ENCODE measurements at regions not wholly inside any gene's neighbourhood (a gene's known extent, or its start where the extent isn't known, plus 50 kb on each side); places are given as distances from the start of the nearest gene placed in this dataset.
"Not testable (repeated sequence)": the region's sequence is repeated elsewhere in the genome, so short reads cannot be mapped to it uniquely, and the experiment has no call there.

DNA sequence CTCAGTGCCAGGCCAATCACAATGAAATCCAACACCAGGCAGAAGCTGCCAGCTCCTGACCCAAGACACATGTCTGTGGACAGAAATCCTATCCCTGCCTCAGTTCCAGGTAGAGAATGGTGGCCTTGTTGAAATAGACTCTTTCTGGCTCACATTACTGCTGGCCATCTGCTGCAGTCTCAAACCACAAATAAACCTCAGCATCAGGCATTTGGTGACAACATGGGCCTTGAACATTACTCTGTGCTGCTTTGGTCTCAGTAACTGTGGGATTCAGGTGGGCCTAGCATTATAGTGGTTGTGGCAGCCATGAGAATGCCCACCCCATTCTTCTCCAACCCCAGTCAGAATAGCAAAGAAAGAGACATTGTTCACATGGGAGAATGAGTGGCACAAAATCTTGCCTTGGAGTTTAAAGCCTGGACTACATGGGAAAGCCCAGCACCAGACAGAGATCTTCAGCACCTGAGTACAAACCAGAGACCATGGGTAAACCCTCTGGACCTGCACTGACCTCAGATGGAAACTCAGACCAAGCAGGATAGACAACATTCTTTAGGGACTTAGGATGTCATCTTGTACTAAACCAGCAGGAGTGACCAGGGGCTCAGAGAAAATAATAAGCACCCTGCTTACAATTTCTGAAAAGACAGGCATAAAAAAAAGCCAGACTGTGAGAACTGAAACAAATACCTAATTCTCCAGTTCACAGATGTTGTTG, 50.4 kb upstream of the TRAM1L1 start:
- DNase-seq (ENCODE audit: low read depth) = no peak

DNA sequence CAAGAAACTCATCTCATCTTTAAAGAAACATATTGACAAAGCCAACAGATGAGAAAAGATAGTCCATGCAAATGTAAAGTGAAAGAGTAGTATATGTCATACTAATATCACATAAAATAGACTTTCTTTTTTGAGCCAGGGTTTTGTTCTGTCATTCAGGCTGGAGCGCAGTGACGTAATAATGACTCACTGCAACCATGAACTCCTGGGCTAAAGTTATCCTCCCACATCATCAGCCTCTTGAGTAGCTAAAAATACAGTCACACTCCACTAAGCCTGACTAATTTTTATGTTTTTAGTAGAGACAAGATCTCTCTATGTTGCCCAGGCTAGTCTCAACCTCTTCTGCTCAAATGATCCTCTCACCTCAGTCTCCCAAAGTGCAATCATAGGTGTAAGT, 51.8 kb upstream of the TRAM1L1 start:
- DNase-seq (ENCODE audit: low read depth) = peak; percentile 55

DNA sequence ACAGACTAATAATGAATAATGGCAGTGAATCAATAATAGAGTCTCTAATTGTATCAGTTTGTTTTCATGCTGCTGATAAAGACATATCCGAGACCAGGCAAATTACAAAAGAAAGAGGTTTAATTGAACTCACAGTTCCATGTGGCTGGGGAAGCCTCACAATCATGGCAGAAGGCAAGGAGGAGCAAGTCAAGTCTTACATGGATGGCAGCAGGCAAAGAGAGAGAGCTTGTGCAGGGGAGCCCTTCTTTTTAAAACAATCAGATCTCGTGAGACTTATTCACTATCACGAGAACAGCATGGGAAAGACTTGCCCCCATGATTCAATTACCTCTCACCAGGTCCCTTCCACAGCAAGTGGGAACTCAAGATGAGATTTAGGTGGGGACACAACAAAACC, 53.4 kb upstream of the TRAM1L1 start:
- not testable (repeated sequence) for DNase-seq (ENCODE audit: low read depth)

DNA sequence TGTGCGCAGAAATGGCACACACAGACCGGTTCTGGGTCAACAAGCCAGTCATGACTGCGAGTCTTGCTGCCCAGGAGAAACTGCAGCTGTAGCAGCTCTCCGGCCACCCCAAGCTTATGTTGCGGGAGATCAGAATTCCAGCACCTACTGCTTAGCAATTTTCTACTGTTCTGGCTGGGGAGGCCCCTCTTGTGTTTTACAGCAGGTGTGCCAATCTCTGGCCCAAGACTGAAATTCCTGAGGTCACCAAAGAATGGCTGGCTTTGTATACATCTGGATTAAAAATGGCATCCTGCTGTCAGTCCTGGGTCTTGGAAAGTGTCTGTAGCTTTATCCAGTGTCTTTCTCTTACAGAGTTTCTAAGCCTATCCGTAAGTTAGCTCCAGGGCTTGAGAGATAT, 68.9 kb upstream of the TRAM1L1 start:
- DNase-seq (ENCODE audit: low read depth) = no peak

DNA sequence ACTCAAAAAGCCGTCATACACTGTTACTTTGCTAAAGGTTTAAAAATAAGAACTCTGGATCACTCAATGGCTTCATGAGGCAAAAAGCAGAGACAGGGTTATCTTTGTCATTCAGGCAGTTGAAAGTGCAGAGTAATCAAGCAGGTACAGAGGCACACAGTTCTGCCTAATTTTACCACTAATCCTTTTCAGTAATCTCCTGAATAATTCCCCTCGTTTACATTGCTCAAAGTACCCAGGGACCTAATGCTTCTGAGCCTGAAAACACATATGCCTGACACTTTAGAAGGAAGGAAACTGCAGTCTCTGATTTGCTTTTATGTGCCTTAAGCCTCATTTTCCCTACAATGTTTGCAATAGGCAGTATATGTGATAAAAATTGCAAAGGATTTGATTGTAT, 71.4 kb upstream of the TRAM1L1 start:
- no peak for DNase-seq (ENCODE audit: low read depth)

DNA sequence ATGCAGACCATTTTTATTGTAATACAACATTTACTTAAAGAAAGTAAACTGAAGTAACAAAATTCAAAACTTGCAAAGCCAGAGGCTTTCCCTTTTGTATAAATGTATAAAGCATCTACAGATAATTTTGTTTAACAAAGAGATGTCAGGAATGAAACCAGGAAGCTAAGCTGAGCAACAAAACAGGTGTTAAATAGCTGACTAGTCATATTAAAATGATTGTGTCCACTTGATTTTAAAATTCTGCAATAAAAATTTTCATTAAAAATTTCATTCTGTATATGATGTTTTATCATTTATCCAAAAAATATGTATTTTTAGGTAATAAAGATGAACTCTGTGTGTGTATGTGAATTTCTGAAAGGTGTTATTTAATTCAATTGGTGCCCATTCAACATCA, 72.0 kb upstream of the TRAM1L1 start:
- no peak for DNase-seq (ENCODE audit: low read depth)

DNA sequence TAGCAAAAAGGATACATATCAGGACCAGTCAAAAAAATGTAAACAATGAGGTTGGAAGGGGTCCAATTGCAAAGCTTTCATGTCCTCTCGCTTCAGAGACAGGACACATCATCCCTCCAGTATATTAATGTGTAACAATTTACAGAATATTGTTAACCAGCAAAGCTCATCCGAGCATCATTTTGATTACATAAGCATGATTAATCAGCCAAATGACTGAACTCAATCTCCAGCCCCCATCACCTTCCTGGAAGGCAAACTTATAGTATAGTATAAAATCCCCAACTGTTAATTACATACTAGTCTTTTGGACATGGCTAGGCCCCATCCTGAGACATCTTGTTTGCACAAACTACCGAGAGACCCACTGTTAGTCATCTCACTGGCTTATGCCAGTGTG, 77.6 kb upstream of the TRAM1L1 start:
- no peak for DNase-seq (ENCODE audit: low read depth)

DNA sequence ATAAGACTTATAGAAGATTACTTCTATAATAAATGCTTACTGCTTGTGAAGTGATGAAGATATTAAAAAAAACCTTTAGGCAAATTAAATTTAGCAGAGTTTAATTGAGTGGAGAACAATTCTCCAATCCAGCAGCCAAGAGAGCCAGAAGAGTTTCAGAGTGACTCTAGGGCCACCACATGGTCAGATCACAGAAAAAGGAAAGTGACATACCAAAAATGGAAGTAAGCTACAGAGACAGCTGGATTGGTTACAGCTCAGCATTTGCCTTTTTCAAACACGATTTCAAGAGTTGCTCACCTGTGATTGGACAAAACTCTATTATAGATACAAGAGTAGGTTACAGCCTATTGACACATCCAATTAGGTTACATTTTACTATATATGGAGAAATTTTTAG, 79.0 kb upstream of the TRAM1L1 start:
- DNase-seq (ENCODE audit: low read depth) = no peak

DNA sequence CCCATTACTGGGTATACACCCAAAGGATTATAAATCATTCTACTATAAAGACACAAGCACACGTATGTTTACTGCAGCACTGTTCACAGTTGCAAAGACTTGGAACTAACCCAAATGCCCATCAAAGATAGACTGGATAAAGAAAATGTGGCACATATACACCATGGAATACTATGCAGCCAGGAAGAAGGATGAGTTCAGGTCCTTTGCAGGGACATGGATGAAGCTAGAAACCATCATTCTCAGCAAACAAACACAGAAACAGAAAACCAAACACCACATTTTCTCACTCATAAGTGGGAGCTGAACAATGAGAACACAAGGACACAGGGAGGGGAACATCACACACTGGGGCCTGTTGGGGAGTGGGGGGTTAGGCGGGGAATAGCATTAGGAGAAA, 90.0 kb upstream of the TRAM1L1 start:
- DNase-seq (ENCODE audit: low read depth) = not testable (repeated sequence)

DNA sequence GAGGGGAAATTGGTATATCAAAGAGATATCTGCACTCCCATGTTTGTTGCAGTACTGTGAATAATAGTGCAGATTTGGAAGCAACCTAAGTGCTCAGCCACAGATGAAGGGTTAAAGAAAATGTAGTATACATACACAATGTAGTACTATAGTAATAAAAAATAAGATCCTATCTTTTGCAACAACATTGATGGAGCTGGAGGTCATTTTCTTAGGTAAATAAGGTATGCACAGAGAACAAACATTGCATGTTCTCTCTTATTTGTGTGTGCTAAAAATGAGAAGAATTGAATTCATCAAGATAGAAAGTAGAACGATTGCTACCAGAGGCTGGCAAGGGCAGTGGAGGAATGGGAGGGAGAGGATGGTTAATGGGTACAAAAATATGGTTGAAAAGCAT, 117.9 kb upstream of the TRAM1L1 start:
- DNase-seq (ENCODE audit: low read depth) = no peak

DNA sequence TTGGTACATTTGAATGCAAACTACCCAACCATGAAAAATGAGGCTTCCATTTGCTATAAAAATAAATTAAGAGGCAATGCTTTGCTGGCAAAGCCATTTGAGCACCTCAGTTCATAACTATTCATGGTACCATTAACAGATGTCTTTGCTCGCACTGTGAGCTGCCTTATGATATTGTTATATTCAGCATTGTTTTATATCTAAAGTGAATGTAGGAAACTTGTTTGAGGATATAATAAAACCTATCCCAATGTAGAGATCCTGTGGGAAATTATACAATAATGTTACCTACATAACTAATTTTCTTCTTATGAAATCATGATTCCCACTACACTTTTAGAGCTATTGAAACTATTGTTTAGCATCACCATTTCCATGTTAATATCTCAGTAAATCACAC, 125.2 kb upstream of the TRAM1L1 start:
- DNase-seq (ENCODE audit: low read depth) = no peak

DNA sequence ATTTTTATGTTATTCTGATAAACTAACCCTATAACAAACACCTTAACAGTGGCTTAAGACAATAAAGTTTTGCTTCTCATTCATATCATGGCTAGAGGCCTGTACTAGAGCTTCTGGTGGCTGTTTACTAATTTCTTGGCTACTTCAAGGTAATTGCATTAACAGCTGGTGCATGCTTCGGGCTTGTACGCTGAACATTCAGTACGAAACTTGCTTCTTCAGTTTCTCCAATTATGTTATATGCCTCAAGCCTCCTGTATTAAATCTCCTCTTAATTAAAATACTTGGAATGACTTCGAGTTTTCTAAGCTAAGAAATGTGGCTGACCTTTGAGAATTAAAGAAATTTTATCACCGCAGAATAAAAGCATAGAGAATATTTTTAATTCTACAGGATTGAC, 138.9 kb upstream of the TRAM1L1 start:
- no peak for DNase-seq (ENCODE audit: low read depth)

DNA sequence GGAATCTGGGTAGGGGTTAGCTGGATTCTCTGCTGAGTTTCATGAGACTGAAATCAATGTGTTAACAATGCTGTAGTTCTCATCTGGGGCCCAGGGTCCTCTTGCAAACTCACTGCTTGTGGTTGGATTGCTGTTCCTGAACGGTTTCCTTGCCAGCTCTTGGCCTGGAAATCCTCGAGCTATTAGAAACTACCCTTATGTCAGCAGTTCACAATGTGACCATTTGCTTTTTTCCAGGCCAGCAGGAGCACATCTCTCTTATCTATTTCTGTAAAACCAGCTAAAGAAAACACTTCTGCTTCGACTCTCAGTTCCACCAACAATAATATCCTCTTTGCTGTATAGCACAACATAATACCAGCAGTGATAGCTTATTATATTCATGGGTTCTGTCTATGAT, 140.1 kb upstream of the TRAM1L1 start:
- DNase-seq (ENCODE audit: low read depth) = no peak

DNA sequence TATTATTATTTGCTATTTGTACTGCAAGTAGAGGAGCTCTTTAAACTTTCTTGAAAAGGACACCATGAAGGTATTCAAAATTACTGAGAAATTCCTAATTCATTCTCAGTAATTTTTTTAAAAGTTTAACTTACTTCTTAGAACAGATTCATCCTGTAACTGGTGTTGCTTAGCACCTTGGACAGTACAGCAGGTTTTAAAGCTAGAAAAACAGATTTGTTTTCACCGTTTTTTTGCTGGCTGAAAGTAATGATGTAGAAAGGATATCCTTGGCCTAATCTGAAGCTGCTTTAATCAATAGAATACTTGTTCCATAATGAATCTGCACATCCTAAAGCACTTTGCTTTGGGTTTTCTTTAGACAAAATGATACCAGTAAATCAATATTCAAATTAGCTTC, 142.5 kb upstream of the TRAM1L1 start:
- DNase-seq (ENCODE audit: low read depth) = no peak

DNA sequence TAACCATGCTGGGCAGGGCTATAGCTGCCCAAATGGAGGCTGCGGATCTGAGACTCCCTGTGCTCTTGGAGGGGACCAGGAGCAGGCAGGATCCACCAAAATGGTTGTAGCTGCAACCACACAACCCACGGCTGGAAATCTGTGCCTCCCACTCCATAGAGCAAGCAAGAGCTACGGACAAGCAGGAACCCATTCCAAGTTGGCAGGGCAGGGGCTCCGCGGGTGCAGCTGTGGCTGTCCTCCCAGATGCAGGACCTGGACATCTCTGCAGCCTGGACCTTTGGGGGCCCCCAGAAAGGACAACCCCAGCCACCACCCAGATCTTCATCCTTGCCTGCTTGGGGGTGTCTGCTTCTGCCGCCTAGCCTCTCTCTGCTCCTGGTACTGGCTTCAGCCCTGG, 154.1 kb upstream of the TRAM1L1 start:
- no peak for DNase-seq (ENCODE audit: low read depth)

DNA sequence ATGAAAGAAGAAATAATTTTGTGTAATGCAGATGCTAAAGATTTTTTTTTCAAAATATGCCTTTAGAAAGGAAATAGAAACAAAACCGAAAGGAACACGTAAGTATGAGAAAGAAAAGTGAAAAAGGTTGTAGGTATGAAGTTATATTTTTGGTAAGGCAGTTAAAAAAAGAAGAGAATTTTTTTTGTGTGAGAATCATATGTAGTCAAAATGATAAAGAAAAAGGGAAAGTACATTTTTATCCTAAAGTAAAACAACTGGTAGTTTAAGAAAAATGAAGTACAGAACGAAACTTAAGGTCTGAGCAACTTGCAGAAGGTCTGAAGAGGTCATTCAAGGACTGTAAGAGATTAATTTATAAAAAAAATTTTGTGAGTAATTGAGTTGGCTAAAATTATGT, 164.0 kb upstream of the TRAM1L1 start:
- no peak for DNase-seq (ENCODE audit: low read depth)

DNA sequence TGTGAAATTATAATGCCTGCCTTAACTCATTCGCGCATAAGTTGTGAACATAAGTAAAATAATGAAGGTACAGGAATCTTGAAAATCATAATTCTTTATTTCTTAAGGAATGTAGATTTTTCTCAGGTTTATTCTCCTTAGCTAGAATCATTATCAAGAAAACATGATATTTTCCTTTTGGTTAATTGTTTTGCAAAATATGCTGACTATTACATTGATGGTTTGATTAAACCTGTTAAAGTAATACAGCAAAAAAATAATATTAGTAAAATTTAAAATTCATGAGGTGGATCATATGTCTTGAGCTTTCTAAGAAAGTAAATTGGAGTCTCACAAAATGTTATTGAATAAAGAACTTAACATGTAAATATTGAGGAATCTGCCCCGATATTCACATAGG, 178.7 kb upstream of the TRAM1L1 start:
- DNase-seq (ENCODE audit: low read depth) = no peak

DNA sequence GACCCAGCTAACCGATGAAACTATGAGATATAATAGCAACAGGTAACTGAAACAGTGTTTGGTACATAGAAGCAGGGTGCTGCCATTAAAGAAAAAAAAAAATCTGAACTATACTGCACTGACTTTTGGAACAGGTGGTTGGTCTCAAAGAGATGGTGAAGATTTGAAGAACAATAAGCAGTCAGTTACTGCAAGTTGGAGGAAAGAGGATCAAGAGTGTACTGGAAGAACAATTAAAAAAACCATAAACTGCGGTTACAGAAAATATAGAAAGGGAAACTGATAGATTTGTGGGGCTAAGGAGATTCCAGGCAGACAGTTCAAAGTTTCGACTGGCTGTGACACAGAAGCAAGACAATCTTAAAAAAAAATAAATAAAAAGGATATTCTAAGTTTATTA, 181.9 kb upstream of the TRAM1L1 start:
- DNase-seq (ENCODE audit: low read depth) = no peak

DNA sequence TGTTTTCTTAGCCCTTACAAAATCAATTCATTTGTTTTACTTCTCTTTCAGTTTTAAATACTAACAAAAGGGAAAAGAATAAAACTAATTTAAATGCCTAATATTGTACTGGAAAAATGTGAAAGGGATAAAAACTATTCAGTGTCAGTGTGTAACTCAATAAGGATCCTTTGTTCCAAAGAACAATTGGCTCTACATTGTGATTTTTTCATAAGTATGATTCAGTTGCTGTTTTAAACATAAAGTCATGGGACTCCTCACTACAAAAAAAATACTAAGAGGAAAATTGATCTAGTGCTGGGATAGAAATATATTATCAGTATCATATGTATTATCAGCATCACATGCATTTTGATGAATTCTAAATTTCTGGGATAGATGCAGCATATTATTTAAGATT, 199.4 kb upstream of the TRAM1L1 start:
- DNase-seq (ENCODE audit: low read depth) = no peak

DNA sequence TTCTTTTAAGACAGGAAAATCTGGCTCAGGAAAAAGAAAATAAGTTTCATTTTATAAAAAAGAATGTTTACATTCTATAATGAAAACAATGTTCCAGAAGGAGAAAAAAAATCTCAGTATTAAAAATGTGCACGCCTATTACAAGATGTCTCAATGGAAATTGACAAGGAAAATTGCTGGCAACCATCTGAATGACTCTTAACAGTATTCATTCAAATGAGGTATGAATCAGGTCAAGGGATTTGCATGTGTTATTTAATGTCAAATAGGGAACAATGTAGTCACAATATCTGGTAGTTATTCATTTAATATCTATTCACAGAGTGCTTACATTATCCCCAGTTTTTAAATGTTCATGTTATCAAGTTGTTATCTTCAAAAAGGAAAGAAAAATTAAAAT, 208.4 kb upstream of the TRAM1L1 start:
- no peak for DNase-seq (ENCODE audit: low read depth)

DNA sequence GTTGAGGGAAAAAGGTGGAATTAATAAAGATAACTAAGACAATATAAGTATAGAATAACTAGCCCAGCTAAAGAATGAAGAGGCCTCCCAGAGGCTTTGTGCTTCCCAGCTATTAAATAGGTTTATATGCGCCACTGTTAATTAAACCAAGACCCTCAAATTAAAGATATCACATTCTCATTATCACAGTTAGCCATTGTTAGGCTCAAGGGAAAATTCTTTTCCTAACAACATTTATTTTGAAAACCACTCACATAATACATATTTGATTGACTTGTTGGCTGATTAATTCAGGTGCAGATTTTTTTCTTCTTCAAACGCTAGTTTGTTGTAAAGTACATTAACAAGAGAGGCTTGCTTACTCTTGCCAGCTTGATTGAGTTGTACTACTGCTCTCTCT, 216.8 kb upstream of the TRAM1L1 start:
- no peak for DNase-seq (ENCODE audit: low read depth)

DNA sequence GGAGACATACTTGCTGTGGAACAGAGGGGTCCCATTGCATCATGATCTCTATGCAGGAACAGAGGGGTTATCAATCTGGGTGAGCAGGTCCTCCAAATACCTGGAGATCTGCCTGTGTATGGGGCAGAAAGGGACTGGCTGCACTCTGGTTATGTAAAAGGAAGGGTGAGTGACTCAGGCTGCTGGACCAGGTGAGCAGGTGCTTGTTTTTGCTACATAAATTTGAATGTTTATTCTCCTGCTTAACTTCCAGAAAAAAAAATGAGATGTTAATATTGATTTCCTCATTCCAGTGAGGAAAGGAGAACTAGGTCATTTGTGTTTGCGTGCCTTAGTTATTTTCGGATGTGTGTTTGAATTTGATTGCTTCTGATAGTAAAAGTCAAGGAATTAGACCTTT, 225.8 kb upstream of the TRAM1L1 start:
- DNase-seq (ENCODE audit: low read depth) = no peak

DNA sequence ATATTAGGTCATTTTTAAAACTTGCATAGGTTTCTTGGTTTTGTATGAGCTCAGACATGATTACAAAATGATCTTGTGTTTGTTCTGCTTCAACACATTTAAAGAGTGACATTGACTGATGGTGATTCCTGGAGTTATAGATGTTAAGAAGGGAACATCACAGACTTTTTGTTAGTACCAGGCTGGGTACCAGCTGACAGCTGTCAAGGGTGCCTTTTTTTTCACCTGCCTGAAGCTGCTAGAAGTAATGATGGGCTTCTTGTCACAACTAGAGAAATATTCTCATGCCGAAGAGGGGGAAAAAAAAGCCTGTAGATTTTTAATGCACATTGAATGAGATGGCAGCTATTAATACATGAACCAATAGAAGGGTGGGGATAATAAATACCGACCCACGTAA, 226.6 kb upstream of the TRAM1L1 start:
- DNase-seq (ENCODE audit: low read depth) = no peak

DNA sequence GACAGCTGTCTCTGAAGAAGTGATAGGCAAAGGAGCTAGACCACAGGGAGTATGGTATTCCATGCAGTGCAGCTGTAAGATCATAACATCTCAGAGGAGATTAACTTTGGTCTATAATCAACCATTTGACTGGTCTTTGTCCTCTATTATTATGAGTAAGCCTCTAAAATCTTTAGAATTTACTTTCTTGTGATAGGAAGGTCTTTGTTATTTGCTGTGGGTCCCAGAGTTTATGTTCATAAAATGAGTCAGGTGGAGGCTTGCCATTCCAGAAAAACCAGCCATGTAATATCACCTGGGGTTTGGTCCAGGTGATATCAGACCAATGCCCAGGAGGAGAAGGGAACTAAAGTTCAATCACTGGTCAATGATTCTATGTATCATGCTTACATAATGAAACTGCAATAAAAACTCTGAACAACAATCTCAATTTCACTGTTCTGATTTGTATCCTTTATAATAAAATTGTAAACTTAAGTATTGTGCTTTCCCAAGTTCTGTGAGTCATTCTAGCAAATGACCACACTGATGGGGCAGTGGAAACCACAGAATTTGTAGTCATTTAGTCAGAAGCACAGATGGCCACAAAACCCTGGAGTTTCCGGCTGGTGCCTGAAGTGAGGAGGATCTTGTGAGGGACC, 239.6 kb upstream of the TRAM1L1 start:
- peak; percentile 17 for DNase-seq (ENCODE audit: low read depth)

Measured in EH (cell line).